Natural killer cell (primary cell): ENCODE measurements at regions not wholly inside any gene's neighbourhood (a gene's known extent, or its start where the extent isn't known, plus 50 kb on each side); places are given as distances from the start of the nearest gene placed in this dataset.
A peak's percentile ranks its signal among the peaks of the same experiment; 100 is the strongest.

Experiments
- ATAC-seq, 3 donors: fragments of 150-1000 bp in 2 of 3; fragments of 200-7000 bp in 1 of 3; cut with Tn5 transposase; 1 replicate in 1 of 3; 2 replicates in 2 of 3; pipeline ENCODE4 v1.10.0; 2021; ENCODE audit warnings: mild to moderate bottlenecking in 2 of 3, moderate library complexity in 2 of 3
- DNase-seq, 2 donors: peaks; one replicate each; pipeline versions ENCODE4 v3.0.0 to v3.0.0-alpha.2; 2013 to 2021; ENCODE audit warnings: mixed read lengths in 1 of 2
- H3K27ac ChIP-seq: one replicate; pipeline ENCODE4 v1.5.1; 2013; ENCODE audit warnings: mild to moderate bottlenecking, low read length
- H3K27me3 ChIP-seq: one replicate; pipeline ENCODE4 v1.6.1; 2013; ENCODE audit warnings: low read length; ENCODE audit not compliant: control insufficient read depth, insufficient read depth
- H3K36me3 ChIP-seq: one replicate; pipeline ENCODE4 v1.6.1; 2013; ENCODE audit warnings: low read length; ENCODE audit not compliant: control insufficient read depth, insufficient read depth
- H3K4me1 ChIP-seq: one replicate; pipeline ENCODE4 v1.6.1; 2013; ENCODE audit warnings: low read length; ENCODE audit not compliant: control insufficient read depth, insufficient read depth
- H3K4me3 ChIP-seq: one replicate; pipeline ENCODE4 v1.5.1; 2013; ENCODE audit warnings: low read length
- H3K9me3 ChIP-seq: one replicate; pipeline ENCODE4 v1.6.1; 2013; ENCODE audit warnings: low read length; ENCODE audit not compliant: control insufficient read depth, insufficient read depth
- H3K27ac Mint-ChIP-seq, 2 donors: one replicate each; pipeline ENCODE4 v1.8.0; 2022; ENCODE audit warnings: mild to moderate bottlenecking in 2 of 2, mixed read lengths in 2 of 2, moderate library complexity in 1 of 2
- H3K27me3 Mint-ChIP-seq, 2 donors: one replicate each; pipeline ENCODE4 v1.8.0; 2022; ENCODE audit warnings: low read depth in 2 of 2, mixed read lengths in 2 of 2
- H3K36me3 Mint-ChIP-seq: one replicate; pipeline ENCODE4 v1.8.0; 2022; ENCODE audit warnings: mixed read lengths
- H3K4me1 Mint-ChIP-seq, 2 donors: one replicate each; pipeline ENCODE4 v1.8.0; 2022; ENCODE audit warnings: mixed read lengths in 2 of 2
- H3K4me3 Mint-ChIP-seq: one replicate; pipeline ENCODE4 v1.8.0; 2022; ENCODE audit warnings: mild to moderate bottlenecking, moderate library complexity, mixed read lengths
- H3K9me3 Mint-ChIP-seq, 2 donors: one replicate each; pipeline ENCODE4 v1.8.0; 2022; ENCODE audit warnings: mixed read lengths in 2 of 2
- WGBS: methylation state at CpG from one replicate; pipeline ENCODE4 v1.1.7; 2013; ENCODE audit warnings: missing lambda C conversion rate; ENCODE audit not compliant: insufficient coverage; 5-methylcytosine and 5-hydroxymethylcytosine counted together
- intact Hi-C: fragments of 100-400 bp; cut with micrococcal nuclease; formaldehyde crosslinking; loops from one replicate; pipeline ENCODE4 v1.14.2; 2022
- TF ChIP-seq, protein P1 (sequence below): fragments of 200-600 bp; IDR thresholded peaks from one replicate; pipeline ENCODE4 v1.8.0; 2022; ENCODE audit warnings: antibody characterized with exemption

DNA sequence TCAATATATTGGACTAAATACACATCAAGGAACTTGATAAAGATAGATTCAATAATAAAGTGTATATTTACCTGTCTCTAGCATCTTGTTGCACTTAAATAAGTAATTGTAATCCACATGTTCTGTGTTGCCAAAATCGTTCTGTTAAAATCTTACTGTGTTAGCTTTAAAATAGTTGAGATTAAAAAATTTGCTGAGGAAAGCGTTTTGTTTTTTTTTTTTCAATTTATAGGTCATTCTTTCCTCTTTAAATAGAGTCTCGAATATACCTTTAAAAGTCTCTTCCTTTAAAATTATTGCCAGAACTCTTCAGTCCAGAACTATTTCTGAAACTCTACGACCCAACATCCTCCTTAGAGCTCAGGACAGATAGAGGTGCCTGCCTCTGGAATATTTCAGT is 195.6 kb upstream of the OPRM1 start:
- Mint-ChIP-seq H3K4me3 (no peak overlapping the region), H3K36me3 (no peaks in the 10 kb centered on the region)
- 79% methylated on average over 3 of the region's 4 CpGs for WGBS

DNA sequence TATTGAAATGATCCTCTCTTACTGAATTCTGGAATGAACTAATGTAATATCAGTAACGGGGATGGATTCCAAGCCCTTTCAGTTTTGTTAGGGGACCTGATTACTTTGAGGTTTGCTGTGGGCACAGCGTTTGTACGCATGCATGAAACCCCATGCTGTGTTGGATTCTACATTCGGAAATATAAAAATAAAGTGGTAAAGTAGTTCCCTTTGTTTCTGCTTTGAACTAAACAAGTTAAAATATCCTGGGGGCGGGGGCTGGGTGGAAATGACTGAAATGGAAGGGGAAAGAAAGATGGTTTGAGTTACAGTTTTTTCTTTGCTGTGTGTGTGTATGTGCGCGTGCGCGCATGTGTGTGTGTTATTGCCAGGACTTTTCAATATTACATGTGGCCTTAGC is 196.5 kb upstream of the OPRM1 start:
- ATAC-seq (no peak), DNase-seq (no peak)
- no peak overlapping the region for H3K4me3 ChIP-seq
- H3K4me1 ChIP-seq: no peaks in the 10 kb centered on the region
- WGBS: 81% methylated on average over 9 of the region's 9 CpGs
- no peak overlapping the region for H3K27ac ChIP-seq
- intact Hi-C loops: no loop called here
- no peak overlapping the region for H3K27ac Mint-ChIP-seq
- no peaks in the 10 kb centered on the region for H3K27me3 ChIP-seq
- H3K4me1 Mint-ChIP-seq: no peaks in the 10 kb centered on the region
- H3K36me3 ChIP-seq: no peaks in the 10 kb centered on the region
- no peaks in the 10 kb centered on the region for H3K27me3 Mint-ChIP-seq
- H3K36me3 Mint-ChIP-seq: no peaks in the 10 kb centered on the region
- H3K9me3 Mint-ChIP-seq: peaks cover 2 to 3% of the 10 kb centered on the region in 2 donors
- H3K9me3 ChIP-seq: no peaks in the 10 kb centered on the region
- no peak overlapping the region for H3K4me3 Mint-ChIP-seq
- TF ChIP-seq, protein P1, sequence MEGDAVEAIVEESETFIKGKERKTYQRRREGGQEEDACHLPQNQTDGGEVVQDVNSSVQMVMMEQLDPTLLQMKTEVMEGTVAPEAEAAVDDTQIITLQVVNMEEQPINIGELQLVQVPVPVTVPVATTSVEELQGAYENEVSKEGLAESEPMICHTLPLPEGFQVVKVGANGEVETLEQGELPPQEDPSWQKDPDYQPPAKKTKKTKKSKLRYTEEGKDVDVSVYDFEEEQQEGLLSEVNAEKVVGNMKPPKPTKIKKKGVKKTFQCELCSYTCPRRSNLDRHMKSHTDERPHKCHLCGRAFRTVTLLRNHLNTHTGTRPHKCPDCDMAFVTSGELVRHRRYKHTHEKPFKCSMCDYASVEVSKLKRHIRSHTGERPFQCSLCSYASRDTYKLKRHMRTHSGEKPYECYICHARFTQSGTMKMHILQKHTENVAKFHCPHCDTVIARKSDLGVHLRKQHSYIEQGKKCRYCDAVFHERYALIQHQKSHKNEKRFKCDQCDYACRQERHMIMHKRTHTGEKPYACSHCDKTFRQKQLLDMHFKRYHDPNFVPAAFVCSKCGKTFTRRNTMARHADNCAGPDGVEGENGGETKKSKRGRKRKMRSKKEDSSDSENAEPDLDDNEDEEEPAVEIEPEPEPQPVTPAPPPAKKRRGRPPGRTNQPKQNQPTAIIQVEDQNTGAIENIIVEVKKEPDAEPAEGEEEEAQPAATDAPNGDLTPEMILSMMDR: no peak

More for the DNA sequence above, 195.6 kb upstream of the OPRM1 start:
- ATAC-seq: no peak
- H3K27ac Mint-ChIP-seq: no peak overlapping the region
- TF ChIP-seq, protein P1: no peak
- Histone ChIP-seq H3K9me3 (no peaks in the 10 kb centered on the region), H3K4me1 (no peaks in the 10 kb centered on the region), H3K36me3 (no peaks in the 10 kb centered on the region), H3K4me3 (no peak overlapping the region), H3K27me3 (no peaks in the 10 kb centered on the region), H3K27ac (no peak overlapping the region)
- DNase-seq: no peak
- no peaks in the 10 kb centered on the region for H3K4me1 Mint-ChIP-seq
- intact Hi-C loops: no loop called here
- no peaks in the 10 kb centered on the region for H3K27me3 Mint-ChIP-seq
- H3K9me3 Mint-ChIP-seq: peaks cover 2 to 3% of the 10 kb centered on the region in 2 donors

DNA sequence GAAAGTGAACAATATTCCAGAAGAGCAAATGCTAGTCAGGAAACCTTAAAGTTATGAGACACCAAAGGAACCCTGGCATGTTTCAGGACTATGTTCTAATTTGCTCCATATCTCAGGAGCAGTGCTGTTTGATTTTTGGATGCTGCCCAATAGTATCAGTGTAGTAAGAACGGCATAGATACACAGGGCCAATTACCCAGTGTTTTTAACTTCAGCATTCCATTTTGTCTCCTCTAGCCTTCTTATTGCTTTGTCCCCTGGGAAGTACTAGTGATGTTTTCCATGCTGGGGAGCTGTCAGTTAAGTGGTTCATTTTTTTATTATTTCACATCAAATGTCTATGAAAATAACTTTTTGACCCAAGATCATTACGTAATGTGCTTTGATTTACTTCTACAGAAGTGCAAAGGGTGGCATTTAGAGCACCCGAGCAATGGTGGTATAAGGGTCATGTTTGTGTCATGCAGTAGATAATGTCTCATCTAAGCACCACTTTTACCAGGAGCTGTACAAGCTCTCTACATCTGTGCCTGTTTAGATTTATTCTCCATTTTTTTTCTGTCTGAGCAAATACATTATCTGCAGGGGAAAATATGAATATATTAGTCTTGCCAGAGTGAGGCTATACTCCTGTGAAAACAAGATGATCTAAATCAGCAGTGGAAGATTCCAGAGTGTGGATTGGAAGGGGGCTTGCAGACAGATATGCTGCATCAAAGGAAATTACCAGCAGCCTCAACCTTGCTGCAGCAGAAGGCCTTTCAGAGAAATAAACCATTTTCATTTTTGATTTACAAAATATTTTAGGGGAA is 198.8 kb upstream of the OPRM1 start:
- Histone ChIP-seq H3K4me1 (no peaks in the 10 kb centered on the region), H3K27ac (no peak overlapping the region), H3K27me3 (no peaks in the 10 kb centered on the region), H3K9me3 (no peaks in the 10 kb centered on the region), H3K36me3 (no peaks in the 10 kb centered on the region), H3K4me3 (no peak overlapping the region)
- Mint-ChIP-seq H3K9me3 (peaks cover 0 to 6% of the 10 kb centered on the region in 2 donors), H3K4me1 (no peaks in the 10 kb centered on the region), H3K36me3 (no peaks in the 10 kb centered on the region), H3K4me3 (no peak overlapping the region), H3K27me3 (no peaks in the 10 kb centered on the region), H3K27ac (no peak overlapping the region)
- 90% methylated on average over 1 of the region's 3 CpGs for WGBS
- DNase-seq: no peak
- intact Hi-C loops: no loop called here
- ATAC-seq: no peak
- TF ChIP-seq, protein P1: no peak

DNA sequence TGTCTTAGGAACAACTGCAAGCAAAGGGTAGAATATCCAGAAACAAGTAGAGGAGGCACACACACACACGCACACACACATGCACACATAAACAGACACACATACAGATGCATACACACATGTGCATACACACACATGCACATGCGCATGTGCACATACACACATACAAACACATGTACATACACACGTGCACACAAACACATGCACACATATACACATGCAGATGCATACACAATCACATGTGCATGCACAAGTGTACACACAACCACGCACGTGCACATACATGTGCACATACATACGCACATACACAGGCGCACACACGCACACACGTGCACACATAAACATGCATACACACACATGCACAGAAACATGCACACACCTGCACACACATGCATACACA is 206.5 kb upstream of the OPRM1 start:
- H3K27me3 ChIP-seq: no peaks in the 10 kb centered on the region
- H3K36me3 ChIP-seq: no peaks in the 10 kb centered on the region
- H3K36me3 Mint-ChIP-seq: no peaks in the 10 kb centered on the region
- no peaks in the 10 kb centered on the region for H3K9me3 ChIP-seq
- ATAC-seq (peak in 1 of 3 donors; percentile 30), DNase-seq (no peak)
- no peaks in the 10 kb centered on the region for H3K4me1 ChIP-seq
- H3K27ac ChIP-seq: no peak overlapping the region
- H3K27ac Mint-ChIP-seq: no peak overlapping the region
- intact Hi-C loops: no loop called here
- H3K9me3 Mint-ChIP-seq: peaks cover 6 to 19% of the 10 kb centered on the region in 2 donors
- no peaks in the 10 kb centered on the region for H3K4me1 Mint-ChIP-seq
- H3K27me3 Mint-ChIP-seq: no peaks in the 10 kb centered on the region
- no peak overlapping the region for H3K4me3 Mint-ChIP-seq
- H3K4me3 ChIP-seq: no peak overlapping the region
- TF ChIP-seq, protein P1: no peak
- WGBS: 90% methylated on average over 9 of the region's 9 CpGs
